Bronchial epithelial cell (primary cell): ENCODE measurements at regions not wholly inside any gene's neighbourhood (a gene's known extent, or its start where the extent isn't known, plus 50 kb on each side); places are given as distances from the start of the nearest gene placed in this dataset.

Source experiments
- DNase-seq: peaks from one replicate; pipeline ENCODE4 v3.0.0-alpha.2; 2010; ENCODE audit warnings: low read depth
- FAIRE-seq: peaks from 2 replicates; lab custom pipeline; 2011; peaks lifted over from hg19 to GRCh38; lab: Jason Lieb, UNC
- H3K27me3 ChIP-seq: 2 replicates; pipeline ENCODE4 v1.5.1; 2011; ENCODE audit warnings: low read length; ENCODE audit not compliant: control insufficient read depth, insufficient read depth
- H3K36me3 ChIP-seq: 2 replicates; pipeline ENCODE4 v1.5.1; 2011; ENCODE audit warnings: low read length; ENCODE audit not compliant: control insufficient read depth, insufficient read depth
- H3K4me3 ChIP-seq: 2 replicates; pipeline ENCODE4 v1.5.1; 2011; ENCODE audit warnings: mild to moderate bottlenecking, low read depth, low read length, control low read depth
- TF ChIP-seq, protein P1 (sequence below): IDR thresholded peaks from 2 replicates; pipeline ENCODE4 v1.5.1; 2011; ENCODE audit warnings: mild to moderate bottlenecking, moderate library complexity, low read length, control low read depth, inconsistent platforms; ENCODE audit not compliant: insufficient read depth, severe bottlenecking

DNA sequence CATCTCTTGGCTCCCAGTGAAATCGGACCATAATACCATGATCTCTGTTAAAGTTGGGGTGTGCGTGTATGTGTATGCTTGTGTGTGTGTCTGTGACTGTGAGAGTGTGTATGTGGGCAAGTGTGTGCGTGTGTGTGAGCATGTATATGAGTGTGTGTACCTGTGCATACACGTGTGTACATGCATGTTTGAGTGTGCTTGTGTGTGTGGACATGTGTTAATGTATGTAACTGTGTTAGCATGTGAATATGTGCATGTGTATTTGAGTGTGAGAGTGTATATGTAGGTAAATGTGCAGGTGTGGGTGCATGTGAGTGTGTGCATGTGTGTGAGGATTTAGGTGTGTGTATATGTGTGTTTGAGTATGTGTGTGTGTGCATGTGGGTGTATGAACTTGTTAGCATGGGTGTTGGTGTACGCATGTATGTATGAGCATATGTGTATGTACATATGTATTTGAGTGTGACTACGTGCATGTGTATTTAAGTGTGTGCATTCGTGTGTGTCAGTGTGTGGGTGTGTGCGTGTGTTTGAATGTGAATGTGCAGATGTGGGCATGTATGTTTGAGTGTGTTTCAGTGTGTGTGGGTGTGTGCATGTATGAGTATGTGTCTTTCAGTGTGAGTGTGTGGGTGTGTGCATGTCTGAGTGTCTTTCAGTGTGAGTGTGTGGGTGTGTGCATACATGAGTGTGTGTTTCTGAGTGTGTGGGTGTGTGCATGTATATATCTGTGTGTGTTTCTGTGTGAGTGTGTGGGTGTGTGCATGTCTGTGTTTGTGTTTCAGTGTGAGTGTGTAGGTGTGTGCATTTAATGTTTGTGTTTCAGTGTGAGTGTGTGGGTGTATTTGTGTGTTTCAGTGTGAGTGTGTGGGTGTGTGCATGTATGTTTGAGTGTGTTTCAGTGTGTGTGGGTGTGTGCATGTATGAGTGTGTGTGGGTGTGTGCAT is 183.2 kb downstream of the SOX9 start:
- TF ChIP-seq, protein P1, sequence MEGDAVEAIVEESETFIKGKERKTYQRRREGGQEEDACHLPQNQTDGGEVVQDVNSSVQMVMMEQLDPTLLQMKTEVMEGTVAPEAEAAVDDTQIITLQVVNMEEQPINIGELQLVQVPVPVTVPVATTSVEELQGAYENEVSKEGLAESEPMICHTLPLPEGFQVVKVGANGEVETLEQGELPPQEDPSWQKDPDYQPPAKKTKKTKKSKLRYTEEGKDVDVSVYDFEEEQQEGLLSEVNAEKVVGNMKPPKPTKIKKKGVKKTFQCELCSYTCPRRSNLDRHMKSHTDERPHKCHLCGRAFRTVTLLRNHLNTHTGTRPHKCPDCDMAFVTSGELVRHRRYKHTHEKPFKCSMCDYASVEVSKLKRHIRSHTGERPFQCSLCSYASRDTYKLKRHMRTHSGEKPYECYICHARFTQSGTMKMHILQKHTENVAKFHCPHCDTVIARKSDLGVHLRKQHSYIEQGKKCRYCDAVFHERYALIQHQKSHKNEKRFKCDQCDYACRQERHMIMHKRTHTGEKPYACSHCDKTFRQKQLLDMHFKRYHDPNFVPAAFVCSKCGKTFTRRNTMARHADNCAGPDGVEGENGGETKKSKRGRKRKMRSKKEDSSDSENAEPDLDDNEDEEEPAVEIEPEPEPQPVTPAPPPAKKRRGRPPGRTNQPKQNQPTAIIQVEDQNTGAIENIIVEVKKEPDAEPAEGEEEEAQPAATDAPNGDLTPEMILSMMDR, result no peak
- no peak for DNase-seq
- Histone ChIP-seq H3K27me3 (no peaks in the 10 kb centered on the region), H3K4me3 (no peak overlapping the region), H3K36me3 (no peaks in the 10 kb centered on the region)
- FAIRE-seq, result peak; percentile 96

DNA sequence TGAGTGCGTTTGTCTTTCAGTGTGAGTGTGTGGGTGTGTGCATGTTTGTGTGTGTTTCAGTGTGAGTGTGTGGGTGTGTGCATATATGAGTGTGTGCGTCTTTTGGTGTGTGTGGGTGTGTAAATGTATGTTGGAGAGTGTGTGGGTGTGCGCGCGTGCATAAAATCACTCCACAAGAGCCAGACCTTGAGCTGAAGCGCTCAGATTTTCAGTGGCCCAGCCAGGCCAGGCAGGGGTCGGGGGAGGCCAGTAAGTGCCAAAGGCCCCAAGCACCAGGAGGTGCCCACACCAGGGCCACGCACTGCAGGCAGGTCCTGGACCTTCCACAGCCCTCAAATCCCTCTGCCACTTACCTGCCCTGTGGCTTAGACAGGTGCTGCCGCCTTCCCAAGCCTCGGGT is 184.0 kb downstream of the SOX9 start:
- FAIRE-seq, result no peak
- Histone ChIP-seq H3K36me3 (no peaks in the 10 kb centered on the region), H3K27me3 (no peaks in the 10 kb centered on the region), H3K4me3 (no peak overlapping the region)
- no peak for DNase-seq
- TF ChIP-seq, protein P1, result no peak

DNA sequence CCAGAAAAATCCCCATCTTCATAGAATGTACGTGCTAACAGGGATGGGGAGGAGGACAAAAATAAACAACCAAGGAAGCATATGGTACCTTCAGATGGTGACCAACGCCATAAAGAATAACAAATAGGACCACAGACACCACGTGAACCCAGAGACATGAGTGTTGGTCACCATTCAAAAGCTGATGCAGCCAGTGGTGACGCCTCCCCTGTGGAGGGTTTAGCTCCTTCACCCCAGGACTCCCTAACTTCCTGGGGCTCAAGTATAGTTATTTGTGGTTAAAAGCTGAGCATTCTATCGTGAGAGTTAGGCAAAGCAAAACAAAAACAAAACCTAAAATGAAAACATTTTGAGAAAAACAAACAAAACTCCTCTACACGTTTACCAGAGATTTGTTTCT is 184.7 kb downstream of the SOX9 start:
- Histone ChIP-seq H3K4me3 (no peak overlapping the region), H3K27me3 (no peaks in the 10 kb centered on the region), H3K36me3 (no peaks in the 10 kb centered on the region)
- no peak for FAIRE-seq
- TF ChIP-seq, protein P1, result no peak
- no peak for DNase-seq

DNA sequence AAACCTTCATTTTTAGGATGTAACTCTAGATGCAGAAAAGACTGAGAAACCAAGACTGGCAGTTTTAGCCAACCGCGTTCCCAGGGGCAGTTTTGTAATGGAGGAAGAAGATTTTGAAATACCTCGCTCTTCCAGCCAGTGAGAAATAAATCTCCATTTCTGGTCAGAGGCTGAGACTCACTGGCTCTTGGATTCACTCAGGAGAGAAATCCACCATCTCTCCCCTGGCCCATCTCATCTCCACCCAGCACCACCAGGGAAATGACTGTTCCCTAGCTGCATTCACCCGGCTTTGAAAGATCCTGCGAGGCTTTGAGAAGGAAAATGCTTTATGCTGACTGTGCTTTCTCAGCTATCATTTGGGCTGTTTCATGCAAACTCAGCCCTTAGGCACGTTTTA is 185.2 kb downstream of the SOX9 start:
- FAIRE-seq (no peak), DNase-seq (no peak)
- Histone ChIP-seq H3K4me3 (no peak overlapping the region), H3K27me3 (no peaks in the 10 kb centered on the region), H3K36me3 (no peaks in the 10 kb centered on the region)
- TF ChIP-seq, protein P1, result no peak

GRCh38 chr17:72307836-72308235 is 187.0 kb downstream of the SOX9 start:
- Histone ChIP-seq H3K36me3 (no peaks in the 10 kb centered on the region), H3K27me3 (no peaks in the 10 kb centered on the region), H3K4me3 (no peak overlapping the region)
- TF ChIP-seq, protein P1, result no peak
- FAIRE-seq (no peak), DNase-seq (no peak)
